HG02938 (cell line): ENCODE measurements at regions not wholly inside any gene's neighbourhood (a gene's known extent, or its start where the extent isn't known, plus 50 kb on each side); places are given as distances from the start of the nearest gene placed in this dataset.
"Not testable (repeated sequence)": the region's sequence is repeated elsewhere in the genome, so short reads cannot be mapped to it uniquely, and the experiment has no call there.

Source experiments
- ATAC-seq: cut with Tn5 transposase; IDR thresholded peaks from one replicate; pipeline ENCODE4 v1.9.1; 2021; ENCODE audit warnings: mild to moderate bottlenecking, moderate library complexity; ENCODE audit not compliant: unreplicated experiment

- no peak for ATAC-seq
These were observed 109.0 kb upstream of the IL12A start for GRCh38 chr3:159879598-159879997.

GRCh38 chr3:159881208-159881607 lies 107.4 kb upstream of the IL12A start:
- ATAC-seq: no peak

DNA sequence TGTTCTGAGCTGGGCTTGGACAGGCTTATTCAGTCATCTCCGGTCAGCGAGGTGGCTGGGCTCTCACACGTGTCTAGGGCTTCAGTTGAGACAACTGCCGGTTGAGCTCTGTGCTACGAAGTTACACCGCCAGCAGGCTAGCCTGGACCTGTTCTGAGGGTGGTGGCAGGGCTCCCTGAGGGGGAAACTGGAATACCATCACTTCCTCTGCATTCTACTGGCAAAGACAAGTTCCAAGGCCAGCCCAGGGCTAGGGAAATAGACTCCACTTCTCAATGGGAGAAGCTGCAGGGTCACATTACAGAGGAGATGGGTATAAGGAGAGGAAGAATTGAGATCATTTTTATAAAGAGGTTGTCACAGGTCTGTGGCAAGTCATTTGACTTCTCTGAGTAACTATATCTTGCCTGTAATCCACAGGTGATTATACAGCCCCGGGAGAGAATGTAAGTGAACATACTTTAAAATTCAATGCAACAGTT lies 106.8 kb upstream of the IL12A start:
- ATAC-seq: no peak

- no peak for ATAC-seq
These were observed 106.3 kb upstream of the IL12A start for GRCh38 chr3:159882367-159882766.

DNA sequence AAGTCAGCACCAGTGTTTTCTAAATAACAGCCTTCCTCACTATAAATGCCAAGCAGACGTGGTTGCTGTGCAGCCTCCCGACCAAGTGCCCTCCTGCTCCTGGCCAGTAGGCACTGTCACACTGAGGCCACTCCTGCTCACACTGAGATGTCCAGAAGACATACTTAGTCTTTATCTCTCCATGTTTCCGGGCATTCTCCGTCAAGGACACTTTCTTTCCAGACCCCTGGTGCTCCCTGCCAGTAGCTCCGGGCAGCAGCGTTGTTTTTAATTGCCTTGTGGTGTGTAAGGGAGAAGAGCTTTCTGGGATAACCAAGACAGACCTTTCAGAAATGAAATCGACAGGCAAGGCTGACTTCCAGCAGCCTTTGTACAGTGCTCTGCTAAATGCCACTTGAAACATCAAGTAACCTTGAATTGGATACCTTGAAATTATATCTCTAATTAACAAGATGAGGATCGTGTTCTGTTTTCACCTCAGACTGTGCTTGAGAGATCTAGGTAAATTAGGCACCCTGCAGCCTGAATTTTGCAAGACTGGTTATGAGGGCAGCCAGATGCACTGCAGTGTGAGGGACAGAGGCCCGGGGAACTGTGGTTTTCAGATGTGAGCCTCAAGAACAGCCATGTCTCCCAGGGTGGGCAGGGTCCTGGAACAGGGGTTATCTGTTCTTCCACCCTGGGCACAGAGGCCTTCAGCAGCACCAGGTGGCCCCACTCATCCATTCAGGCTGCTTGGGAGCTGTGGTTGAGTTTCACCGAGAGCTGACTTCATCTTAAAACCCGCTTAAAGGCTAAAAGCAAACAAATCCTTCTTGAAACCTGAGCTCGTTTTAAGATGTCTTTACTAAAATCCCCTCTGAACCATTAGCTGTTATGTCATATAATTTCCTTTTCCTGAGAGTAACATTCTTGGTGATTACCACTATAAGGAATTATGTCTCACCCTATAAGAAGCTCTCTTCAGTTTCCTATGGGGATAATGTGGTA lies 105.5 kb upstream of the IL12A start:
- no peak for ATAC-seq

DNA sequence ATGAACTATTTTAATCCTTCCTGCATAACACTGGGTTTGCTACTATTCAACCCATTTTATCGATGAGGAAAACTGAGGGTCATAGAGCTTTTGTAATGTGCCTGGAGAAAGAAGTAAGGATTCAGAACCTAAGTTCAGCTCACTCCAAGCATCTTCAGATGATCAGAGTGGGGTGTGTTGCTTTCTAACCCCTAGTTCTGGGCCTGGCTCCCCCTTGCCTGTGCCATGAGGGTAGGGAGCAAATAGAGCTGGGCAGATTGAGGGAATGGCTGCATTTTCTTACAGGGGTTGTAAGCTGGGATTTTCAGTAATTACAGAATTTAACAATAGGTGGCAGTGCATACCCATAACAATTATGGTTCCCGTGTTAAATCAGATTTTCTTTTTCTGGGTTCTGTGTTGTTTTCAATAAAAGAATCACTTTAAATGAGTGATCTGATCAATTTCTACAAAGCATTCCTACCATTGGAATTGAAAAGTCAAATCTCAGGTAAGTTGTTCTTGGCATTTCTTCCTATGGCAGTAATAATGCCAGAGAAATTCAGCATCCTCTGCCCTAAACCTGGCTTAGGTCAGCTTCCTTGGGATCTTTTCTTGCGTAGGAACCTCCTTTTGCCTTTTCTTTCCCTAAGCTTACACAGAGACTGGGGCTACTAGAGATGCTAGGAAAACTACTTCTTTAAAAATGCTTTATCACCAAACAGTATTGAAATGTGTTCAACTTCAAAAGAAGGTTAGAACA lies 103.8 kb upstream of the IL12A start:
- ATAC-seq: no peak

DNA sequence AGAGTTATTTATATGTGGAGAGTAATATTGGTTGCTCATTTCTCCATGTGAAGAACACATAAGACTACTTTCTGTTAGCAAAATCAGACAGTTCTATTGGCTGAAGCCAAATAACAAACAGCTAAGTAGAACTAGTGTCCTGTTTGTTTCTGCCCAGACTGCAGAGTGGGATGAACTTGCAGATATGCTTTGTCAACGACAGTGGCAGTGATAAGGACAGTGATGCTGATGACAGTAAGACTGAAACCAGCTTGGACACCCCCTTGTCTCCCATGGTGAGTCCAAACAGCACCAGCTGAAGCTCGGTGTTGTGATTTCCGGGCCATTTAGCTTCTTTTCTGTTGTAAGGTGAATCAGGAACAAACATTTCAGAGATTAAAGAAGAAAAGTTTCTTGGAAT lies 102.6 kb upstream of the IL12A start:
- peak; percentile 70 for ATAC-seq

DNA sequence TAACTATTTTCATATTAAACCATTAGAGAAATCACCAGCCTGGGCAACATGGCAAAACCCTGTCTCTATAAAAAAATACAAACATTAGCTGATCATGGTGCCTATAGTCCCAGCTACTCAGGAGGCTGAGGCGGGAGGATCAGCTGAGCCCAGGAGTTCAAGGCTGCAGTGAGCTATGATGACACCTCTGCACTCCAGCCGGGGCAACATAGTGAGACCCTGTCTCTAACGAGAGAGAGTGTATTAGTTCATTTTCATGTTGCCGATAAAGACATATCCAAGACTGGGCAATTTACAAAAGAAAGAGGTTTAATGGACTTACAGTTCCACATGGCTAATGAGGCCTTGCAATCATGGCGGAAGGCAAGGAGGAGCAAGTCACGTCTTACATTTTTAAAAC lies 102.1 kb upstream of the IL12A start:
- not testable (repeated sequence) for ATAC-seq

GRCh38 chr3:159887168-159887567 lies 101.5 kb upstream of the IL12A start:
- no peak for ATAC-seq

DNA sequence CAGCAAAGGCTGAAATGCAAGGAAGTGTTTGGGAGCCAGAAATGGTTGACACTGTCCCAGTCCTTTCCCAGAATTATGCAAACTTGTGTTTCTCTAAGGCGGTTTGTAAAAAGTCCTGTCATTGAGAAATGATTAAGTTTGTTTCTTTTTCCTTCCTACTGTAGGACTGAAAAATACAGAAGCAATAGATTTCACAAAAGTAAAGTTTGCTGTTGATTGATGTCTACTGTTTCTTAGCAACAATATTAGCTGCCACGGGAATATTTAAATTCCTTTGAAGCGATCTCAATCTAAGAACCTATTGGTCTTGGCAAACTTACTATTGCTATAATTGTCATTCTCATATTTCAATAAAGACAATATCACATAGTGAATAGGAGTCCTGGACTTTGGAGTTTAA lies 100.7 kb upstream of the IL12A start:
- ATAC-seq: no peak

- no peak for ATAC-seq
These were observed 96.4 kb upstream of the IL12A start for GRCh38 chr3:159892171-159892795.

DNA sequence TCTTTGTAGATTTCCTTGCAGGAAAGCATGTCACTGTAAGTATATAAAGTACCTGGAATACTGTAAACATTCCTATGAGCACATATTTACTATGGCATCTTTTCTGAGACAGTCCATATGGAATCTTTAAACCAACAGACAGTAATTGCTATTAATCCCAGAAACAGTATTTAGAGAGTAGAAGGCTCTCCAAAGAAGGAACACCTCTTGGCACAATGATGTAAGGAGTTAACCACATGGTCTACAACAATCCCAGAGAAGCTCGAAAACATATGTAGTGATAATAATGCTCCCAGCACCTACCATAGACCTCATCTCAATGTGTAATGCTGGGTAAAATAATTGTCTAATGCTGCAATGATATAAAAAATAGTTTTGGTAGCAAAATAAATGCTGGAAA lies 95.8 kb upstream of the IL12A start:
- no peak for ATAC-seq

- ATAC-seq: no peak
These were observed 94.2 kb upstream of the IL12A start for GRCh38 chr3:159894386-159894785.

DNA sequence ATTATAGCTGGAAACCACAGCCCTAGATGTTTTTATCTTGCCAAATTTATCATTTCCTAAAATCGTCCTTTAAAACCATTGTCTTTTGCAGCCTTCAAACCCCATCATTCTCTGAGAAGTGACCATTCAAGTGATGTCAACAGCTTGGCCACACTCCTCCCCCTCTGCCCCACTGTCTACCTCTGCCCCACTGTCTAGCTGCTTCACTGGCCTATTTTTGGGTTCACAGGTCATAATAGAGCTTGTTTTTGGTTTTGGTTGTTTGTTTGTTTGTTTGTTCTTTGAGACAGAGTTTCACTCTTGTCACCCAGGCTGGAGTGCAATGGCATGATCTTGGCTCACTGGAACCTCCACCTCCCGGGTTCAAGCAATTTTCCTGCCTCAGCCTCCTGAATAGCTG lies 93.2 kb upstream of the IL12A start:
- ATAC-seq: no peak

GRCh38 chr3:159896543-159896942 lies 92.1 kb upstream of the IL12A start:
- no peak for ATAC-seq

DNA sequence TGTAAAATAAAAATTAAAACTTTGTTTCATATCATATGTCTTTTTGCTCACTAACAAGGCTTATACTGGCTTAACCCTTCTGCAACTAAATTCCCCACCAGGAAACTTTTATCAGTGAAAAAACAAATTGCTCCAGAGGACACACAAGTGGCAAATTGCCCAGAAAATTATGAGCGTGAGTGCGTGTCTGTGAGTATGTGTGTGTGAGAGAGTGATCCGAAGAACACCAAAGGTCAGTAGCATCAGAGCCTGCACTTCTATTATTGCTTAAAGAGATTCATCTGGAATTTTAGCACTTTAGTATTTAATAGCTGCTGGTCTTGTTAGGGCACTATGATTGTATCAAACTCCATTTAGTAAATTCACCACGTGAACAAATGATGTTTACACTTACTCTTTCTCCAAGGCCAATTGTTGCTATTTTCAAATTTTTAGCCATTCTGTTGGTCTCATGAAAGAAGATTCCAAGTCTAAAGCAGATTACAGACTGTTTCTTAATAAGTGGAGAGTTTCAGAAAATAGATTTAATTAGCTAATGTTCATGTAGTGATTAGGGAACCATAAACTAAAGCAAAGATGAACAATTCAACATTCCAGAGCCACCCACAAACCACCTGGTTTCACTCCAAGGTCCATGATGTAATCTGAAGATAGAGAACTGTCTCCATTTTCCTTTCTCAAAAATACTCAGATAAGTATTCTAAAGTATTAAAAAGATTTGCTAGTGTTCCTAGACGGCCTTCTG lies 91.1 kb upstream of the IL12A start:
- ATAC-seq: no peak

DNA sequence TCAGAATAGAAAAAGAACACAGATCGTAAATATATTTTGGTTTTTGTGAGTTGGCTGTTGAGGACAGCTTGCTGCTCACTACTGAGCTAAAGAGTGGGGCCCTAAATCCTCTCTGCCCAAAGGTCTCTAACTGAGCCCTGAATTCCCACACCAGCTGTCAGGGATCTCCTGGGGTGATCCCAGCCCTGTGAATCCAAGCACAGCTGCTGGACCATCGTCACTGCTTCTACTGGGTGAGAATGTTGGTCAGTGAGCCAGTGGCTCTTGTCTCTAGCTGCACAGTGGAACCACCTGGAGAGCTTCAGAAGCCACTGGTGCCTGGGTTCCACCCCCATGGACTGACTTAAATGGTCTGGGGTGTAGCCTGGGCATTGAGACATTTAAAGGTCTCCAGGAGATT lies 90.5 kb upstream of the IL12A start:
- no peak for ATAC-seq

DNA sequence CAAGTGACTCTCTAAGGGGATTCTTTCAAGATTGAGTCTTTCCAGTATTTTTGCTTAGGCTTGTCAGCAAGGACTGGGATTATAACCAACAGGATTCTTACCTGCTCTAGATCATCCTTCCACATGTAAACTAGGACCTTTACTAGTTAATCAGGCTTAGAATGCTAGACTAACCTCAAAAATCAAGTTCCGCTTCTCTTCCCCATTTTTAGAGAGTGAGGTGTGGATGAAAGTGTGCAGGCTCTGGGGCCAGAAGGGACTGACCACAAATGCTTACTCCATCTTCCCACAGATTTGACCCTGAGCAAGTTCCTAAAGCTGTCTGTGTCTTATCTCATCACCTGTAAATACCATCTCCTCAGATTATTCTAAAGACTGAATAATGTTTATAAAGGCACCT lies 89.5 kb upstream of the IL12A start:
- ATAC-seq: no peak

GRCh38 chr3:159902546-159903314 lies 85.9 kb upstream of the IL12A start:
- ATAC-seq: peak; percentile 66

- ATAC-seq: peak; percentile 42
These were observed 84.2 kb upstream of the IL12A start for GRCh38 chr3:159904455-159904854.
